Glomerular endothelial cell (primary cell): ENCODE measurements at regions not wholly inside any gene's neighbourhood (a gene's known extent, or its start where the extent isn't known, plus 50 kb on each side); places are given as distances from the start of the nearest gene placed in this dataset.

Experiments
- DNase-seq: peaks from one replicate; pipeline ENCODE4 v3.0.0-alpha.2; 2011; ENCODE audit warnings: low read depth, low spot score; ENCODE audit errors: extremely low read depth

DNA sequence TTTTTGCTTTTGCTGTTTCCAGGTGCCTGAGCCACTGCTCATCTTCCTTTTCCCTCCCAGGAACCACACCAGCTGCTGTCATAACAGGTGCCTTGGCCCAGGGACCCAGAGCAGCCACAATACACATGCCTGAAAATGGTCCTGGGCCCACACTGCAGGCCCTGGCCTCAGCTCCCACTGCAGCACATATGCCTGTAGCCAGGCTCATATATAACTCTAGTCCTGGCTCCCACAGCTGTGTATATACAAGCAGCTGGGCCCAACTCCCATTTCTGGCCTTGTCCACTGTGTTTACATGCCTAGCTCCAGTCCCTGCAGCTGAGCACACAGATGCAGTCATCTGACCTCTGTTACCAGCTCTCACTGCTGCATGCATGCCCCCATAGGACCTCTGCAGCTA is 930.5 kb downstream of the ADGRL3 start:
- no peak for DNase-seq

DNA sequence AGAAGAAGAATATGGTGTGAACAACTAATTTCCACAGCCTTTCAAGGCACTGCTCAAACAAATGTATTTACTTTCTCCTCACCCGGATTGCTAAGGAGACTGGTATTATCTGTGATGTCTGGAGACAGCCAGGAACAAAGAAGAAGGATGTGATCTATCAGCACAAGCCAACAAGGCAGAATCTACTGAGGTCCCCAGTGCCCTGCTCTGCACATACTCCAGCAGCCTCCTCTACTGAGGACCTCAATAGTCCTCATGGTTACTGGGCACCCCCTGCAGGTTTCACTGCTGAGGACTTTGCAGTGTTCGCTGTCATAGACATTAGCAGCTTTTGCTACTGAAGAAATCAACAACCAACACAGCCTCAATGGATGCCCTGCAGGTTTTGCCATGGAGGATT is 930.1 kb downstream of the ADGRL3 start:
- DNase-seq: no peak
